ENCODE measurements at regions not wholly inside any gene's neighbourhood (a gene's known extent, or its start where the extent isn't known, plus 50 kb on each side); places are given as distances from the start of the nearest gene placed in this dataset.
"Not testable (repeated sequence)": the region's sequence is repeated elsewhere in the genome, so short reads cannot be mapped to it uniquely, and the experiment has no call there.

- DNase-seq (ENCODE audit: low read depth), result no peak
Measured at GRCh38 chr3:30439451-30440053, 166.8 kb upstream of the TGFBR2 start.

- DNase-seq (ENCODE audit: low read depth), result no peak
Measured at GRCh38 chr3:30440147-30440604, 166.2 kb upstream of the TGFBR2 start.

- no peak for DNase-seq (ENCODE audit: low read depth)
Measured at GRCh38 chr3:30440880-30441279, 165.5 kb upstream of the TGFBR2 start.

GRCh38 chr3:30443756-30444673 lies 162.4 kb upstream of the TGFBR2 start:
- DNase-seq (ENCODE audit: low read depth), result no peak

- no peak for DNase-seq (ENCODE audit: low read depth)
Measured at GRCh38 chr3:30448450-30449289, 157.7 kb upstream of the TGFBR2 start.

DNA sequence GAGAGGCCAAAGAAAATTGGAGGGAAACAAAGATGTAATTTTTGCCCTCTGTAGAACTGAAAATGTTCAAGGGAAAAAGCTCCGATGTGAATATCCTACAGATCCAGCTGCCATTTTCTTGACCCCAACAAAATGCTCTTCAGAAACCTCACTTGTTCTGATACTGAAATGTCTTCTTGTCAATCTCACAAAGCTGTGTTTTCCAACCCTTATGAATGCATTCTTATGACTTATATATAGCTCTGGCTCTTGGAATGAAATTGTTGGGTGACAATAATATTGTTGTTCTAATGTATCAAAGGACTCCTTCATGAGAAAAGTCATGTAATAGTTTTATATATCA lies 157.1 kb upstream of the TGFBR2 start:
- no peak for DNase-seq (ENCODE audit: low read depth)

DNA sequence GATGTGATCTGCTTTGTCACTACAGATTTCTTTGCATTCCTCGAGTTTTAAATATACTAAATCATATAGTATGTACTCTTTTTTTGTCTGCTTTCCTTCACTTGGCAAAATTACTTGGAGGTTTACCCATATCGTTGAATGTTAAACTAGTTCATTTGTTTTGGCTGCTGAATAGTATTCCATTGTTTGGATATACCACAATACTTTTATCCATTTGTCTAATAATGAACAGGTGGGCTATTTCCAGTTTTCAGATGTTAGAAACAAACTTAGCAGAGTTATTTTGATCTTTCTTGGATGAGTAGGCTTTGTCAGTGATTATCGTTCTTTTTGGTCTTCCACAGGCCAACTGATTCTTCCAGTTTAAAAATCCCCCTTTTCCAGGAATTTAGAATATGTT lies 154.0 kb upstream of the TGFBR2 start:
- DNase-seq (ENCODE audit: low read depth), result no peak

DNA sequence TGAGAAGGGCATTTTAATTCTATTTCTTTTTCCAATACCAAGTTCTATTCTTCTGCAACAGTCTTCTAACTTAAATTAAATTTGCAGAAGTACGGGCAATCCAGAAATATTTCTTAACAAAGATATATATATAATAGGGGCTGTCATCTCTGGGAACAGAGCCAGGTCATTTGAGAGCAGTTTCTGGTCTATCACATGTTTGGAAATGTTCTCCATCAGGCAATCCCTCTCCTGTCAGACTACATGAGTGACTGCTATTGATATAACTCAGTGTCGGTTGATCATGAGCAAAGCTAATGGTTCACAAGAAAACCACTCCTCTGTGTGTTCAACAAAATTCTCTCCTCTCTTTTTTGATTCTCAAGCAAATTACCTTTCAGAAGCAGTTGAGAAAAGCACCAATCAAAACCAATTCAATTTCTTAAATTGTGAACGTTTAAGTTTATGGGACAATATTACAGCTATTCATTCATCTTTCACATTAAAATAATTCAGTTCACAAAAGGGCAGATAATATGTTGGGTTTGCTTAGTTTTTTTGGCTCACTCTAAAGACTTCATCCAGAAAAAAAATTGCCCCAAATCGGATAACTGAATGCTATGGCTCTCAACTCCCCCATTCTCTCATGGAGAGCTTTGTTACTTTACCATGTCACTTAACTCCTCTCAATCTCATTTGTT lies 152.9 kb upstream of the TGFBR2 start:
- no peak for DNase-seq (ENCODE audit: low read depth)

DNA sequence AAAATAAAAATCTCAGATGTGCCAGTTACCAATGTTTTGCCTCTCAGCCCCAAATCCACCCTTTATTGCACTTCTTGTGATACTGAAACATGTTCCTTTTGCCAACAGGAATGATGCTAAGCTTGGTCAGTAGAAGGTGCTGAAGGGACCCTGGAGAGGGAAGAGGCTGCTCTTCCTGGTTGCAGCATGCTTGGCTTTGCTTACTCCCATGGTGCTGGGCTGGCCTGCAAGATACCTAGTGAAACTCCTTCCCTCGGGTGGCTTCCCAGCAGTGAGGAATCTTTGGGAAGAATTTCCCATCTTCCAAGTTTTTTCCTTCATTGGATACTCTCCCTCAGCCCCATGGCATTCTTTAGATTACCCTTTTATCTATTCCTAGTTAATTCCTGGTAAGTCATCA lies 151.8 kb upstream of the TGFBR2 start:
- DNase-seq (ENCODE audit: low read depth), result no peak

- not testable (repeated sequence) for DNase-seq (ENCODE audit: low read depth)
Measured at GRCh38 chr3:30455112-30455511, 151.3 kb upstream of the TGFBR2 start.

- DNase-seq (ENCODE audit: low read depth), result no peak
Measured at GRCh38 chr3:30455840-30456239, 150.6 kb upstream of the TGFBR2 start.

DNA sequence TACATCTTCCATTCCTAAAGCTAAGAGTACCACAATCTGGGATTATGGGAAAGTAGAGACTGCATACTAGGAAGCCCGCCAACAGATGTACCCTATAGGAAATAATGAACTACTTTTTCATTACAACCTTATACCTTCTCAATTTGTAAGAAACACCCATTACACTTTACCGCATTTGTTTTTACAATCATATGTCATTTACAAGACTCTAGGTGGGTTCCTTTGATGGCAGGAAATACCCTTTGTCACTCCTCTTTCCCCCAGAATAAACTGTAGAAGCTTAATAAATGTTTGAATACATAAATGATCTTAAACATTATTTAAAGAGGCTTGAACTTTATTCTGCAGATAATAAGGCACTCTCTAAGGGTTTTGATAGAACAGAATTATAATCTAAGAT lies 150.1 kb upstream of the TGFBR2 start:
- no peak for DNase-seq (ENCODE audit: low read depth)

- DNase-seq (ENCODE audit: low read depth), result no peak
Measured at GRCh38 chr3:30457081-30457480, 149.3 kb upstream of the TGFBR2 start.

DNA sequence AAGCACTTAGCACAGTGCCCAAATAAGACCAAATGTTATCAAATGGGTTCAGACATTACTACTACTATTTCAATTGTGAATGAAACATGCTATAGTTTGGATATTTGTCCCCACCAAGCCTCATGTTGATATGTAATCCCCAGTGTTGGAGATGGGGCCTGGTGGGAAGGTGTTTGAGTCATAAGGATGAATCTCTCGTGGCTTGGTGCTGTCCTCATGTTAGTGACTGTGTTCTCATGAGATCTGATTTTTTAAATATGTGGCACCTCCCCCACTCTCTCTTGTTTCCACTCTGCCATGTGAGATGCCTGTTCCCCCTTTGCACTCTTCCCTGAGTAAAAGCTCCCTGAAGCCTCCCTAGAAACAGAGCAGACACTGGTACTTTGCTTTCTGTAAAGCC lies 148.7 kb upstream of the TGFBR2 start:
- DNase-seq (ENCODE audit: low read depth), result no peak

DNA sequence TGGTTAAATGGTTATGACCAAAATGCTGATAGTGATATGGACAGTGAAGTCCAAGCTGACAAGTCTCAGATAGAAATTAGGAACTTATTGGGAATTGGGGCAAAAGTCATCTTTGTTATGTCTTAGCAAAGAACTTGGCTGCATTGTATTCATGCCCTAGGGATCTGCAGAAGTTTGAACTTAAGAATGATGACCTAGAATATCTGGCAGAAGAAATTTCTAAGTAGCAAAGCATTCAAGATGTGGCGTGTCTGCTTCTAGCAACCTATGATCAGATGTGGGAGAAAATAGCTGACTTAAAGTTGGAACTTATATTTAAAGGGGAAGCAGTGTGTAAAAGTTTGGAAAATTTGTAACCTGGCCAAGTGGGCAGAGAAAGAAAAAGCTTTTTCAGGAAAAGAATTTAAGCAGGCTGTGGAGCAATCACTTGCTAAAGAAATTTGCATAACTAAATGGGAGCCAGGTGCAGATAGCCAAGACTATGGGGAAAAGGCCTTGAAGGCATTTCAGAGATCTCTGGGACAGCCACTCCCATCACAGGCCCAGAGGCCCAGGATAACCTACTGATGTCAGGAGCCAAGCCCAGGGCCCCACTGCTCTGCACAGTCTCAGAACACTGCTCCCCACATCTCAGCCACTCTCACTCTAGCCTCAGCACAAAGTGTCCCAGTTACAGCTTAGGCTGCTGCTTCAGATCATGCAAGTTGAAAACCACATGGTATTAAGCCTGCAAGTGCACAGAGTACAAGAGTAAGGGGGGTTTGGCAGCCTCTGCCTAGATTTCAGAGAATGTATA lies 147.8 kb upstream of the TGFBR2 start:
- no peak for DNase-seq (ENCODE audit: low read depth)

DNA sequence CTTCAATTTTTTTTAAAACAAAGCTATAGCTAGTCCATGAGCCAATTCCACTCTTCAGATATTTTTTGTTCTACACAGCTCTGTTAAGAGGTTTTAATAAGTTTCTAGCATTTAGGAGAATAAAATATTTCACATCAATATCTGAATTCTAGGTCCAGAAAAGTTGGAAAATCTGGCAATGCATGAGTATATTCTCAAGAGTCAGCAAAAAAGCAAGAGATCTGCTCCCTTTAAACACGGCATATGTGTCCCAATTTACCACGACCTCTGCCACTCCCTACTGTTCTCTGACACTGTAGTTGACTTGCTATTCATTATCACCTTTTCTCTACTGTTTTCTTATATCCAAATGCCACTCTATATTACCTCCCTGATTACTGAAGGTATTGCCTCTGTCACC lies 145.1 kb upstream of the TGFBR2 start:
- no peak for DNase-seq (ENCODE audit: low read depth)

DNA sequence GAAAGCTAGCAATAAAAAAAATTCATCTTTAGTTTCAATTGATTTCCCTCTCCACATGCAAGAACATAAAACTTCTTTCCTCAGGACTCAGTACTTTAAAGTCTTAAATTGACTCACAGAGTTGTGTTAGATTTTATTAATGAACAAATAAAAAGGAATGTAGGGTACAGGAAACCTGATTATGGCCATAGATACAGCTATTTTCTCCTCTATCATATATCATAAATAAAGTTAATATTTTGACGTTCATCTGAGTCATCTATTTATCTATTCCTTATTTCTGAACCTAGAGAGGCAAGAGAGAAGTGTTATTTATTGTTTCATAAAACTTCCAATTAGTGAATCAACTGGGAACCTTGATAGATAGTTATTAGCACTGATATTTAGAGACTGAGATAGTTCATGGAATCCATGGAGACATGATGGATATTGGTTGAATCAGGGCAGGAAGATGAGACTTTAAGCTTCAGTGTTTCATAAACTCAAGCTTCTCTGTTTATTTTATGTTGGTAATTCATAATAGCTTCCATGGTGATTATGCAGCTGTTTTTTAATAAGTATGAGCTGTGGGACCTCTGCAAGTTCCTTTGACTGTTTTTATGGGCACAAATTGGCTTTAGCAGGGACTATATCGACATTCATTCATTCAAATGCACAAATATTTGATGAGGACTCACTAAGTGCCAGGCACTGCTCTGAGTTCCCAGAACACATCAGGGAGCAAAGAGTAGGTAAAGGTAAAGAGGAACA lies 143.5 kb upstream of the TGFBR2 start:
- DNase-seq (ENCODE audit: low read depth), result no peak

GRCh38 chr3:30464381-30464780 lies 142.0 kb upstream of the TGFBR2 start:
- no peak for DNase-seq (ENCODE audit: low read depth)

DNA sequence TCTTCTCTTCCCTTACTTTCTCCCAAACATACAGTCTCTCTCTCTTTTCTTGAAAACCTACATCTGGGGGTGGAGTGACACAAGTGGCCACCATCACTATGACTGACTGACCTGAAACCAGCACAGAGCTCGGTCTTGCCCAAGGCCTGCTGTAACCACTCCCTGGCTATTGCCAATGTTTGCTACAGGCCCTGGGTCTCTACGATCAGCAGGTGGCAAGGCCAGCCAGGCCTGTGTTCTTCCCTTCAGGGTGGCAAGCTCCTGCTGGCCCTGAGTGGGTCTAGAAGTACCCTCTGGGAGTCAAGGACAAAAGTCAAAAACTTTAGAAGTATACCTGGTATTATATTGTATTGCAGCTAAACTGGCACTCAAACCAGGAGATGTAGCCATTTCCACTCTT lies 140.9 kb upstream of the TGFBR2 start:
- no peak for DNase-seq (ENCODE audit: low read depth)

DNA sequence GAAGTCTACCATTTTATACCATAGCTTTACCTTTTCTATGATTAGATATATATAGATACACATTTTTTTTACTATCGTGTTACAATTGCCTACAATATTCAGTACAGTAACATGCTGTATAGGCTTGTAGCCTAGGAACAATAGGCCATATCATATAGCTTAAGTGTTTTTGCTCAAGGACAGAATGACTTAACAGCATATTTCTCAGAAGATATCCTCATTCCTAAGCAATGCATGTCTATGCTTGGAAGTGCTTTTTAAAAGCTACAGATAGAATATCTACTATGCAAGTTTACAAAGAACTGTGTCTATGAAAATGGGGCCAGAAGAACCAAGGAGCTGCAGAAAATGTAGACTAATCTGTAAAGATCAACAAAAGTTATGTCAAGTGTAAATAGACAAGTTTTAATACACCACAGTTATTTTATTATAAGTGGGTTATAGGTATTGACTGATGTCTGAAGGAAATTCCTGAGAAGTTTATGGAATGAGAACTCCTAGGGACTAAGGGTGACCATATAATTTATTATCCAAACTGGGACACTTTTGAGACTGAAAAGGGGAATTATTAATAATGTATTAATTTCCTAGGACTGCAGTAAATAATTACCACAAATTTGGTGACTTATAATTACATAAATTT lies 138.7 kb upstream of the TGFBR2 start:
- no peak for DNase-seq (ENCODE audit: low read depth)
